ENCODE measurements at regions not wholly inside any gene's neighbourhood (a gene's known extent, or its start where the extent isn't known, plus 50 kb on each side); places are given as distances from the start of the nearest gene placed in this dataset.

DNA sequence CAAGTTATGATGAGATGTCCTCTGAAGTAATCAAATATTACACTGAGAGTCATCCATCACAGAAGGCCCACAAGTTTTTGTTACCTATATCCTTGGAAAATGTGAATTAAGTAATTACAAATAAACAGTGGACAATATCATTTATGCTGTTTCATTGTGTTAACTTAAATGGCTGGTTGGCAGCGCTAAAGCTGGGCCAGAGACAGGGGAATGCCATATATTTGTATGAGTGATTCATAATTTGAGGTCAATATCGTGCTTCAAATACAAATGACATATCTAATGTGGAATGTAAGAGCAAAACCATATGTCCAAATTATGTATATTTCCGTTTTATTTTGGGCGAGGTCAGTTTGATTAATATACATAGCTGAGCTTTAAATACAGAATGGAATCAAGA, 1556.2 kb downstream of the SLITRK5 start:
- Histone ChIP-seq H3K14ac (replicated peaks; ENCODE audit: low read depth, low read length) (no peak overlapping the region), H4K5ac (ENCODE audit: low read depth, low read length) (no peak overlapping the region), H3K9ac (ENCODE audit: low read depth, low read length) (no peak overlapping the region), H2BK5ac (ENCODE audit: low read depth, low read length, poor library complexity, severe bottlenecking) (no peak overlapping the region), H4K8ac (ENCODE audit: low read depth in 2 of 2, low read length in 2 of 2) (no peak overlapping the region), H2AK5ac (ENCODE audit: low read depth, low read length) (no peak overlapping the region), H2BK120ac (ENCODE audit: low read depth, low read length) (no peak overlapping the region), H2BK20ac (ENCODE audit: low read depth, low read length) (no peak overlapping the region), H4K20me1 (ENCODE audit: insufficient read depth, low read length) (no peaks in the 10 kb centered on the region), H3K27me3 (ENCODE audit: control insufficient read depth, insufficient read depth, low read length) (no peaks in the 10 kb centered on the region), H2AFZ (replicated peaks; ENCODE audit: low read length, poor library complexity) (no peak overlapping the region), H3K4me2 (ENCODE audit: low read depth, low read length) (no peak overlapping the region), H3K79me1 (ENCODE audit: low read depth in 1 of 2, low read length in 2 of 2) (no peaks in the 10 kb centered on the region), H3K36me3 (ENCODE audit: control insufficient read depth, insufficient read depth, low read length) (no peaks in the 10 kb centered on the region), H3K4ac (ENCODE audit: low read depth, low read length) (no peak overlapping the region), H3K4me3 (ENCODE audit: insufficient read depth, low read depth, low read length) (no peak overlapping the region), H4K91ac (ENCODE audit: insufficient read depth, low read depth, low read length) (no peak overlapping the region), H2BK15ac (ENCODE audit: low read depth, low read length) (no peak overlapping the region), H3K23ac (ENCODE audit: low read depth, low read length) (no peak overlapping the region), H2AK9ac (replicated peaks; ENCODE audit: low read depth, low read length, poor library complexity) (no peak overlapping the region), H3K4me1 (ENCODE audit: control insufficient read depth, insufficient read depth, low read length) (no peaks in the 10 kb centered on the region), H3K9me3 (ENCODE audit: control insufficient read depth, insufficient read depth, low read length) (peaks cover 2% of the 10 kb centered on the region; the same call in 1 of the 2 replicates), H3K56ac (ENCODE audit: extremely low read depth, insufficient read depth, low read length) (no peak overlapping the region), H3K18ac (ENCODE audit: low read depth, low read length) (no peak overlapping the region), H3K27ac (ENCODE audit: insufficient read depth, low read length) (no peak overlapping the region), H3K9me1 (ENCODE audit: insufficient read depth, low read length) (no peaks in the 10 kb centered on the region)
- WGBS, 2 experiments (ENCODE audit: extremely low coverage in 2 of 2, insufficient read length in 1 of 2) = no CpG with 5 or more reads among the region's 4 CpGs
- TF ChIP-seq, protein P1, sequence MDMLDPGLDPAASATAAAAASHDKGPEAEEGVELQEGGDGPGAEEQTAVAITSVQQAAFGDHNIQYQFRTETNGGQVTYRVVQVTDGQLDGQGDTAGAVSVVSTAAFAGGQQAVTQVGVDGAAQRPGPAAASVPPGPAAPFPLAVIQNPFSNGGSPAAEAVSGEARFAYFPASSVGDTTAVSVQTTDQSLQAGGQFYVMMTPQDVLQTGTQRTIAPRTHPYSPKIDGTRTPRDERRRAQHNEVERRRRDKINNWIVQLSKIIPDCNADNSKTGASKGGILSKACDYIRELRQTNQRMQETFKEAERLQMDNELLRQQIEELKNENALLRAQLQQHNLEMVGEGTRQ (IDR thresholded peaks at IDR 0.05; ENCODE audit: low read depth, low read length) = no peak
- TF ChIP-seq CEBPB (IDR thresholded peaks at IDR 0.05; ENCODE audit: low read depth, low read length) (no peak), BHLHE40 (IDR thresholded peaks at IDR 0.05; ENCODE audit: low read depth, low read length) (no peak), MAFK (IDR thresholded peaks at IDR 0.05; ENCODE audit: low read depth, low read length) (no peak), RFX5 (IDR thresholded peaks at IDR 0.05; ENCODE audit: low read depth, low read length) (no peak), MAZ (IDR thresholded peaks at IDR 0.05; ENCODE audit: borderline replicate concordance, low read depth, low read length) (no peak), CHD1 (IDR thresholded peaks at IDR 0.05; ENCODE audit: low read depth, low read length) (no peak), SMC3 (IDR thresholded peaks at IDR 0.05; ENCODE audit: low read depth, low read length) (no peak), FOS (IDR thresholded peaks at IDR 0.05; ENCODE audit: low read depth, low read length) (no peak), POLR2A (IDR thresholded peaks at IDR 0.05; ENCODE audit: low read depth, low read length) (no peak), MXI1 (IDR thresholded peaks at IDR 0.05; ENCODE audit: borderline replicate concordance, low read depth, low read length) (no peak), NFE2L2 (IDR thresholded peaks at IDR 0.05; ENCODE audit: low read depth, low read length) (no peak), RCOR1 (IDR thresholded peaks at IDR 0.05; ENCODE audit: insufficient replicate concordance, low read length) (no peak), RAD21 (IDR thresholded peaks at IDR 0.05; ENCODE audit: low read length) (no peak)
- TF ChIP-seq, protein P2, sequence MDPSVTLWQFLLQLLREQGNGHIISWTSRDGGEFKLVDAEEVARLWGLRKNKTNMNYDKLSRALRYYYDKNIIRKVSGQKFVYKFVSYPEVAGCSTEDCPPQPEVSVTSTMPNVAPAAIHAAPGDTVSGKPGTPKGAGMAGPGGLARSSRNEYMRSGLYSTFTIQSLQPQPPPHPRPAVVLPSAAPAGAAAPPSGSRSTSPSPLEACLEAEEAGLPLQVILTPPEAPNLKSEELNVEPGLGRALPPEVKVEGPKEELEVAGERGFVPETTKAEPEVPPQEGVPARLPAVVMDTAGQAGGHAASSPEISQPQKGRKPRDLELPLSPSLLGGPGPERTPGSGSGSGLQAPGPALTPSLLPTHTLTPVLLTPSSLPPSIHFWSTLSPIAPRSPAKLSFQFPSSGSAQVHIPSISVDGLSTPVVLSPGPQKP (IDR thresholded peaks at IDR 0.05; ENCODE audit: borderline replicate concordance, low read depth, low read length) = no peak
- TF ChIP-seq, protein P3, sequence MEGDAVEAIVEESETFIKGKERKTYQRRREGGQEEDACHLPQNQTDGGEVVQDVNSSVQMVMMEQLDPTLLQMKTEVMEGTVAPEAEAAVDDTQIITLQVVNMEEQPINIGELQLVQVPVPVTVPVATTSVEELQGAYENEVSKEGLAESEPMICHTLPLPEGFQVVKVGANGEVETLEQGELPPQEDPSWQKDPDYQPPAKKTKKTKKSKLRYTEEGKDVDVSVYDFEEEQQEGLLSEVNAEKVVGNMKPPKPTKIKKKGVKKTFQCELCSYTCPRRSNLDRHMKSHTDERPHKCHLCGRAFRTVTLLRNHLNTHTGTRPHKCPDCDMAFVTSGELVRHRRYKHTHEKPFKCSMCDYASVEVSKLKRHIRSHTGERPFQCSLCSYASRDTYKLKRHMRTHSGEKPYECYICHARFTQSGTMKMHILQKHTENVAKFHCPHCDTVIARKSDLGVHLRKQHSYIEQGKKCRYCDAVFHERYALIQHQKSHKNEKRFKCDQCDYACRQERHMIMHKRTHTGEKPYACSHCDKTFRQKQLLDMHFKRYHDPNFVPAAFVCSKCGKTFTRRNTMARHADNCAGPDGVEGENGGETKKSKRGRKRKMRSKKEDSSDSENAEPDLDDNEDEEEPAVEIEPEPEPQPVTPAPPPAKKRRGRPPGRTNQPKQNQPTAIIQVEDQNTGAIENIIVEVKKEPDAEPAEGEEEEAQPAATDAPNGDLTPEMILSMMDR (conservative IDR thresholded peaks at IDR 0.05; ENCODE audit: low read depth, low read length) = no peak
- intact Hi-C loops (cut with micrococcal nuclease) = no loop called here
- CTCF ChIA-PET = no interaction called here
- ATAC-seq (ENCODE audit: low read depth) (no peak), DNase-seq (no peak)
- no TSS peak for BruUV-seq (replicated peaks)
- POLR2A ChIA-PET (ENCODE audit: unreplicated experiment) = no interaction called here
- dilution Hi-C loops (cut with HindIII; ENCODE audit: low sequenced_read_pairs, unreplicated experiment) = no loop called here
- in situ Hi-C loops (cut with MboI; ENCODE audit: low sequenced_read_pairs) = no loop called here

Data from IMR-90 (cell line).